ENCODE measurements at regions not wholly inside any gene's neighbourhood (a gene's known extent, or its start where the extent isn't known, plus 50 kb on each side); places are given as distances from the start of the nearest gene placed in this dataset.

DNA sequence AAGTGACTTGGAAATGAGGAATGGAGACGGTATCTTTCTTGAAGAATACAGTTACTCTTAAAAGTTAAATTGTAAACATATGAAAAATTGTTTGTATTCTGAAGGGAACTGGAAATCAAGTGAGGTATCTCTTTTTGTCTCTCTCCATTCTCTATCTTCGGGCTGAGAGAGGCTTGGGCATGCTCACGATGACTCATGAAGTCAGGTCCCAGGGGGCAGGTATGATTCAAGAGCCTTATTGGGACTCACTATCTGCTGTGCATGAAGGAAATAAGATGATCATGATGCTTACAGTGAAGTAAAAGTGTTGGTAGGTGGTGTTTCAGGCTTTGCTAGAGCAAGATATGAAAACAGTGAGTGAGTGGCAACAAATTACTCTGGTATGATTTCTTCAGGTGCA, 200.4 kb upstream of the PITX2 start:
- no peak for TF ChIP-seq EZH2 (IDR thresholded peaks at IDR 0.05)
- TF ChIP-seq POLR2AphosphoS5 (IDR thresholded peaks at IDR 0.05; ENCODE audit: borderline replicate concordance, low read depth, low read length), result no peak
- no peak for TF ChIP-seq FOXP2 (optimal IDR thresholded peaks at IDR 0.05; ENCODE audit: control extremely low read depth, extremely low read length, insufficient read depth)

Measured in SK-N-MC (cell line).